ENCODE measurements at regions not wholly inside any gene's neighbourhood (a gene's known extent, or its start where the extent isn't known, plus 50 kb on each side); places are given as distances from the start of the nearest gene placed in this dataset.

- Mint-ChIP-seq H3K4me1 (ENCODE audit: low read depth, unreplicated experiment) (peaks cover 18% of the 10 kb centered on the region), H3K27ac (ENCODE audit: unreplicated experiment) (no peak overlapping the region), H3K36me3 (ENCODE audit: insufficient read depth, unreplicated experiment) (no peaks in the 10 kb centered on the region), H3K27me3 (ENCODE audit: unreplicated experiment) (no peaks in the 10 kb centered on the region), H3K4me3 (ENCODE audit: low read depth, unreplicated experiment) (no peak overlapping the region), H3K9me3 (ENCODE audit: low read depth, unreplicated experiment) (no peaks in the 10 kb centered on the region)
- no peak for TF ChIP-seq CTCF (IDR thresholded peaks at IDR 0.05; ENCODE audit: unreplicated experiment)
- no peak for DNase-seq
- intact Hi-C loops (cut with micrococcal nuclease; ENCODE audit: unreplicated experiment), result no loop called here
- BruUV-seq (replicated peaks), result no TSS peak
- CTCF ChIA-PET, result interaction anchor here (1.1 kb wide), 1 partner anchor 9 kb away, joined by 6 read pairs; no protein-coding TSS in a partner anchor
These were observed 54.9 kb upstream of the IGF1 start for GRCh38 chr12:102535306-102535705.

- no peak overlapping the region for H3K27ac Mint-ChIP-seq (ENCODE audit: unreplicated experiment)
- no peak overlapping the region for H3K4me3 Mint-ChIP-seq (ENCODE audit: low read depth, unreplicated experiment)
- no peaks in the 10 kb centered on the region for H3K27me3 Mint-ChIP-seq (ENCODE audit: unreplicated experiment)
- CTCF ChIA-PET, result no interaction called here
- no peak for DNase-seq
- peaks cover 15% of the 10 kb centered on the region for H3K4me1 Mint-ChIP-seq (ENCODE audit: low read depth, unreplicated experiment)
- no peaks in the 10 kb centered on the region for H3K36me3 Mint-ChIP-seq (ENCODE audit: insufficient read depth, unreplicated experiment)
- intact Hi-C loops (cut with micrococcal nuclease; ENCODE audit: unreplicated experiment), result no loop called here
- H3K9me3 Mint-ChIP-seq (ENCODE audit: low read depth, unreplicated experiment), result no peaks in the 10 kb centered on the region
- TF ChIP-seq CTCF (IDR thresholded peaks at IDR 0.05; ENCODE audit: unreplicated experiment), result no peak
- no TSS peak for BruUV-seq (replicated peaks)
These were observed 54.5 kb upstream of the IGF1 start for GRCh38 chr12:102534899-102535298.

GRCh38 chr12:102533483-102534215 is 53.3 kb upstream of the IGF1 start:
- no peaks in the 10 kb centered on the region for H3K36me3 Mint-ChIP-seq (ENCODE audit: insufficient read depth, unreplicated experiment)
- no peak for DNase-seq
- CTCF ChIA-PET, result no interaction called here
- peaks cover 2% of the 10 kb centered on the region for H3K4me1 Mint-ChIP-seq (ENCODE audit: low read depth, unreplicated experiment)
- TF ChIP-seq CTCF (IDR thresholded peaks at IDR 0.05; ENCODE audit: unreplicated experiment), result no peak
- no peaks in the 10 kb centered on the region for H3K9me3 Mint-ChIP-seq (ENCODE audit: low read depth, unreplicated experiment)
- no peak overlapping the region for H3K4me3 Mint-ChIP-seq (ENCODE audit: low read depth, unreplicated experiment)
- intact Hi-C loops (cut with micrococcal nuclease; ENCODE audit: unreplicated experiment), result no loop called here
- no peak overlapping the region for H3K27ac Mint-ChIP-seq (ENCODE audit: unreplicated experiment)
- no TSS peak for BruUV-seq (replicated peaks)
- no peaks in the 10 kb centered on the region for H3K27me3 Mint-ChIP-seq (ENCODE audit: unreplicated experiment)
